Esophagus (tissue), 2 donors: ENCODE measurements at regions not wholly inside any gene's neighbourhood (a gene's known extent, or its start where the extent isn't known, plus 50 kb on each side); places are given as distances from the start of the nearest gene placed in this dataset.

Source experiments
- H3K27ac ChIP-seq, 2 donors: one replicate each; pipeline ENCODE4 v1.5.1; 2013; ENCODE audit warnings: low read depth in 2 of 2, mild to moderate bottlenecking in 2 of 2, inconsistent platforms in 1 of 2, low read length in 1 of 2, moderate library complexity in 1 of 2
- H3K27me3 ChIP-seq, 2 donors: one replicate each; pipeline ENCODE4 v1.6.1; 2013; ENCODE audit warnings: low read length in 2 of 2, control low read depth in 1 of 2, mild to moderate bottlenecking in 1 of 2; ENCODE audit not compliant: insufficient read depth in 2 of 2, control insufficient read depth in 1 of 2
- H3K36me3 ChIP-seq, 2 donors: one replicate each; pipeline ENCODE4 v1.6.1; 2013; ENCODE audit warnings: low read length in 1 of 2; ENCODE audit not compliant: control insufficient read depth in 2 of 2, insufficient read depth in 2 of 2
- H3K4me1 ChIP-seq, 2 donors: one replicate each; pipeline ENCODE4 v1.6.1; 2013; ENCODE audit warnings: low read length in 1 of 2; ENCODE audit not compliant: control insufficient read depth in 2 of 2, insufficient read depth in 2 of 2
- H3K4me3 ChIP-seq, 2 donors: one replicate each; pipeline ENCODE4 v1.5.1; 2013; ENCODE audit warnings: low read length in 2 of 2, mild to moderate bottlenecking in 2 of 2, low read depth in 1 of 2, moderate library complexity in 1 of 2
- H3K9me3 ChIP-seq, 2 donors: one replicate each; pipeline ENCODE4 v1.6.1; 2013; ENCODE audit warnings: mild to moderate bottlenecking in 2 of 2, low read depth in 1 of 2, low read length in 1 of 2, moderate library complexity in 1 of 2; ENCODE audit not compliant: control insufficient read depth in 2 of 2, insufficient read depth in 1 of 2
- WGBS, 2 donors: extraction: QIAGEN DNeasy Blood & Tissue Kit; methylation state at CpG; one replicate each; pipeline ENCODE4 v1.1.7; 2013; 5-methylcytosine and 5-hydroxymethylcytosine counted together
- donor health status: healthy with polysubstance abuse.
- donor health status: Bipolar disorder and iron deficiency.

- Histone ChIP-seq H3K4me3 (no peak overlapping the region), H3K9me3 (no peaks in the 10 kb centered on the region), H3K27me3 (no peaks in the 10 kb centered on the region), H3K36me3 (no peaks in the 10 kb centered on the region), H3K4me1 (no peaks in the 10 kb centered on the region), H3K27ac (no peak overlapping the region)
- WGBS, 2 donors, result 61 to 62% methylated on average over 3 of the region's 3 CpGs
Observed at GRCh38 chrX:137342969-137343368, 223.0 kb upstream of the ZIC3 start.

DNA sequence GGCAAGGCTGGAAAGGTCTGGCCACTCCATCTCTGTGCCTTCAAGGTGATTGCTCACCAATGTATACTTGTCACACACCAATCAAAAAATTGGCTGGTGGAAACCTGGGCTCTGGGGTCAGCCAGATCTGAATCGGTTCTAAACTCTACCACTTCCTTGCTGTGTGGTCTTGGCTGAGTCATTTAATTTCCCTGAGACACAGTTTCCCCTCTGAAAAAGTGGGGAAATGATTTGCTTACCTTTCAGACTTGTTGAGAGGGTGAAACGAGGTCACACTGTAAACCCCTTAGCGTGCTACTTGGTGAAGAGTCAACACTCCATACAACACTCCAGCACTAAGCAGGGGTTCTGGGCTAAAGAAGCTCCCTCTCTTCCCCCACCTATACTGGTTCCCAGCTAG, 252.3 kb upstream of the ZIC3 start:
- H3K4me3 ChIP-seq, result no peak overlapping the region
- H3K27me3 ChIP-seq, result peaks cover 0 to 5% of the 10 kb centered on the region in 2 donors
- no peaks in the 10 kb centered on the region for H3K4me1 ChIP-seq
- H3K9me3 ChIP-seq, result no peaks in the 10 kb centered on the region
- whole genome bisulfite sequencing, 2 donors, result 48 to 61% methylated on average over 3 of the region's 3 CpGs
- H3K27ac ChIP-seq, result no peak overlapping the region
- H3K36me3 ChIP-seq, result no peaks in the 10 kb centered on the region

DNA sequence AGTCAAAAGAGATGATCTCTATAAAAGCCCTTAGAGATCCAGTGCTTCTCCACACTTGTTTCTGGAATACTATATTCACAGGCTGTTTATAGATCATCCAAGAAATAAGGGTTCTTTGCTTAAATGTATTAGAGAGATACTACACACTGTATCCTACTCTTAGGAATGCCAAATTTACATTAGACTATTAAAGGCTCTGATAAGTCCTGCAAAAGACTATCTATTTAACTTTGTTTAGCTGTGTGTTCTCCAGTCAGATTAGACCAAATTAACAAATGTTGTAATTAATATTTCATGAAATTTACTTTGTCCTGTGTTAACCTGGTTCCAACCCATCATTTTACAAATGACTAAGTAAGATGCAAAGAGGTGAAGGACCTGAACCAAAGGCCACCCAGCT, 260.5 kb upstream of the ZIC3 start:
- Histone ChIP-seq H3K4me3 (no peak overlapping the region), H3K4me1 (no peaks in the 10 kb centered on the region), H3K36me3 (no peaks in the 10 kb centered on the region), H3K27me3 (no peaks in the 10 kb centered on the region), H3K9me3 (no peaks in the 10 kb centered on the region), H3K27ac (no peak overlapping the region)

- Histone ChIP-seq H3K9me3 (no peaks in the 10 kb centered on the region), H3K36me3 (no peaks in the 10 kb centered on the region), H3K4me3 (no peak overlapping the region), H3K27me3 (peaks cover 0 to 3% of the 10 kb centered on the region in 2 donors), H3K27ac (no peak overlapping the region), H3K4me1 (no peaks in the 10 kb centered on the region)
- WGBS, 2 donors, result 71 to 81% methylated on average over 4 of the region's 4 CpGs
Observed at GRCh38 chrX:137297167-137297566, 263.4 kb upstream of the GPR101 start.

GRCh38 chrX:137290011-137290410, 256.2 kb upstream of the GPR101 start:
- 22% methylated on average over 3 of the region's 3 CpGs for WGBS, 2 donors
- H3K36me3 ChIP-seq, result no peaks in the 10 kb centered on the region

DNA sequence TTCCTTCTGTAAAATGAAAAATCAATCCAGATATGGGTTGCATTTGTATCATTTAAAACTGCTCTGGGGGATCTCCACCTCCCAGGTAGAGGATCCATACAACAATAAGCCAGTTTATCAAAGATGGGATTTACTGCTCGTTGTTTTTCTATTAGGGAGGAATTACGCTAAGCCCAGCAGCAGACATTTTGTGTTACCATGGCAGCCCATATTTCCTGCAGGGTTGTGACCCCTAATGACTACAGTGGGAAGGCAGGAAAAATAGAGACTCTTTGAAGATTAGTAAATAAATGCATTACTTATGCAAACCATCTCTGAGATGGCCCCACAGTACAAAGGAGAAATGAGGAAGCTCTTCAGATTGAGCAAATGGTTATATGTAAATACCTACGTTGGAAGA, 253.4 kb upstream of the GPR101 start:
- Histone ChIP-seq H3K27ac (no peak overlapping the region), H3K9me3 (no peaks in the 10 kb centered on the region), H3K36me3 (no peaks in the 10 kb centered on the region), H3K27me3 (no peaks in the 10 kb centered on the region), H3K4me1 (no peaks in the 10 kb centered on the region), H3K4me3 (no peak overlapping the region)
- WGBS, 2 donors, result 55 to 57% methylated on average over 3 of the region's 3 CpGs

More at GRCh38 chrX:137290011-137290410, 256.2 kb upstream of the GPR101 start:
- Histone ChIP-seq H3K9me3 (no peaks in the 10 kb centered on the region), H3K27me3 (no peaks in the 10 kb centered on the region), H3K27ac (no peak overlapping the region), H3K4me1 (no peaks in the 10 kb centered on the region), H3K4me3 (no peak overlapping the region)

DNA sequence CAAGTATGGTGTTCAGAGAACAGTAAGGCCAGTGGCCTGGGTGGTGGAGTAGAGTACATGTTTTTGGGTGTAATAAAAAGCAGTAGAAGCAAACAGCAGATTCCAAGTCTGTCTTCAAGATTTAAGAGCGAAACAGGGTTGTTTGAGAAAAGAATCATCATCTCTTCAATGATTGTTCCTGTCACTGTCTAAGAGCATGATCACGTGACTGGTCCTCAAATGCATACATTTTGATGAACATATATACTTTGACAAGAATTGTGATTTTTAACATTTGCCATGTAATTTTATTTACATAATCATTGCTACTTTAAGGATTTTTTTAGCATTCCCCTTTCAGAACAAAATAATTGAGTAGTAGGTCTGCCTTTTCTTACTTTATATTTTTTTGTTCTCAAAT, 252.6 kb upstream of the GPR101 start:
- H3K9me3 ChIP-seq, result no peaks in the 10 kb centered on the region
- H3K4me1 ChIP-seq, result no peaks in the 10 kb centered on the region
- H3K27me3 ChIP-seq, result no peaks in the 10 kb centered on the region
- no peak overlapping the region for H3K4me3 ChIP-seq
- no peak overlapping the region for H3K27ac ChIP-seq
- WGBS, 2 donors, result 54 to 87% methylated on average over 2 of the region's 2 CpGs
- H3K36me3 ChIP-seq, result no peaks in the 10 kb centered on the region

DNA sequence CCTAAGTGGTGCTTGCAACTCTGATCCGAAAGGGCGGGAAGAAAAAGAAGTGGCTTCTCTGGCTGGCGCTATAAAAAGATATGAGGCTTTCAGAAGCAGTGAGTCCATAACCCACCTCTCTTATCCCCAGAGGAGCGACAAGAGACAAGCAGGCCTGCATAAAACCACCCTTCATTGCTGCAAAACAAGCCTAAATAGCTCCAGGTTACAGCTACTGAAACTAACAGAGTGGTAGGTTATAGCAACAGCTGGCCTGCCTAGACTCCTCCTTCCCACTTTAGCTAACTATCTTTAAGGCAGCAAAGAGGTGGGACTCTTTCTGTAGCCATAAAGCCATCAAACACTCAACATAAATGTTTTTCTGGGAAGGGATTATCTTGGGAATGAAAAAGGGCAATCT, 245.0 kb upstream of the GPR101 start:
- H3K36me3 ChIP-seq, result no peaks in the 10 kb centered on the region
- H3K27me3 ChIP-seq, result no peaks in the 10 kb centered on the region
- H3K27ac ChIP-seq, result no peak overlapping the region
- no peaks in the 10 kb centered on the region for H3K9me3 ChIP-seq
- WGBS, 2 donors, result 78 to 84% methylated on average over 4 of the region's 4 CpGs
- no peak overlapping the region for H3K4me3 ChIP-seq
- no peaks in the 10 kb centered on the region for H3K4me1 ChIP-seq

- Histone ChIP-seq H3K36me3 (no peaks in the 10 kb centered on the region), H3K27ac (no peak overlapping the region), H3K4me3 (no peak overlapping the region), H3K9me3 (no peaks in the 10 kb centered on the region), H3K4me1 (no peaks in the 10 kb centered on the region), H3K27me3 (no peaks in the 10 kb centered on the region)
- WGBS, 2 donors, result 51 to 69% methylated on average over 3 of the region's 3 CpGs
Observed at GRCh38 chrX:137263374-137263773, 229.6 kb upstream of the GPR101 start.

DNA sequence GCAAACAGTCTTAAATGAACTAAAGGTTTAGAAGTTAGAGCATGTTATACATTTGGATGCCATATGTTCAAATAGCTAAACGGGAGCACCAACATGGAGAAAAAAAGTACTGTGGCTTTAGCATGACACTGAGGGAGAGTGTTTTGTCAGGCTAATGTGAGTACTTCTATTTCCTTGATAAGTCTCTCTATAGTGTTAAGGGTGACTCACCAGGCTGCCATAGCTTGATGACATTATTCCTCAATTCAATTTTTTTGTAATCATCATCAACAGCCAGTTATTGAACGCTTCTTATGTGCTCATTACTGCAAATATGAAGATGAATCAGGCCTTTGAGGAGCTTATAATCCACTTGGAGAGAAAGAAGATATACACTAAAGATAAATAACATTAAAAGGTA, 211.4 kb upstream of the GPR101 start:
- Histone ChIP-seq H3K4me3 (no peak overlapping the region), H3K36me3 (no peaks in the 10 kb centered on the region), H3K27ac (no peak overlapping the region), H3K9me3 (no peaks in the 10 kb centered on the region), H3K27me3 (no peaks in the 10 kb centered on the region), H3K4me1 (no peaks in the 10 kb centered on the region)
- 71 to 84% methylated on average over 2 of the region's 2 CpGs for WGBS, 2 donors
